MM.1S (cell line): ENCODE measurements at regions not wholly inside any gene's neighbourhood (a gene's known extent, or its start where the extent isn't known, plus 50 kb on each side); places are given as distances from the start of the nearest gene placed in this dataset.

Source experiments
- DNase-seq: peaks from one replicate; pipeline ENCODE4 v3.0.0-alpha.2; 2015
- H2AFZ ChIP-seq: fragments of 300-600 bp; sonication (generic); 2 replicates; pipeline ENCODE4 v1.6.0; 2016; ENCODE audit warnings: antibody characterized with exemption, low read length
- H3F3A ChIP-seq: fragments of 300-600 bp; sonication (generic); 2 replicates; pipeline ENCODE4 v1.6.1; 2016; ENCODE audit warnings: mild to moderate bottlenecking, antibody characterized with exemption, low read length, moderate library complexity, mixed read lengths; ENCODE audit not compliant: insufficient read depth
- H3K27ac ChIP-seq: fragments of 300-600 bp; sonication (generic); 2 replicates; pipeline ENCODE4 v1.5.1; 2016; ENCODE audit warnings: mild to moderate bottlenecking, low read length
- H3K27me3 ChIP-seq: fragments of 300-600 bp; sonication (generic); replicated peaks from 2 replicates; pipeline ENCODE4 v1.6.0; 2016; ENCODE audit warnings: low read length; ENCODE audit not compliant: insufficient read depth
- H3K36me3 ChIP-seq: fragments of 300-600 bp; sonication (generic); replicated peaks from 2 replicates; pipeline ENCODE4 v1.6.1; 2016; ENCODE audit warnings: mild to moderate bottlenecking, low read length, mixed read lengths; ENCODE audit not compliant: insufficient read depth
- H3K4me1 ChIP-seq: fragments of 300-600 bp; sonication (generic); 2 replicates; pipeline ENCODE4 v1.6.1; 2016; ENCODE audit warnings: low read length, mixed read lengths
- H3K4me2 ChIP-seq: fragments of 300-600 bp; sonication (generic); 2 replicates; pipeline ENCODE4 v1.6.0; 2016; ENCODE audit warnings: low read depth, low read length
- H3K4me3 ChIP-seq: fragments of 300-600 bp; sonication (generic); 2 replicates; pipeline ENCODE4 v1.5.1; 2016; ENCODE audit warnings: low read length, mixed read lengths
- H3K79me2 ChIP-seq: fragments of 300-600 bp; sonication (generic); 2 replicates; pipeline ENCODE4 v1.6.1; 2016; ENCODE audit warnings: mixed run types, low read length, mixed read lengths
- H3K9ac ChIP-seq: fragments of 300-600 bp; sonication (generic); 2 replicates; pipeline ENCODE4 v1.6.1; 2016; ENCODE audit warnings: low read length, mixed read lengths
- H3K9me2 ChIP-seq: fragments of 300-600 bp; sonication (generic); replicated peaks from 2 replicates; pipeline ENCODE4 v1.6.1; 2016; ENCODE audit warnings: mild to moderate bottlenecking, low read length, mixed read lengths; ENCODE audit not compliant: insufficient read depth
- H3K9me3 ChIP-seq: fragments of 300-600 bp; sonication (generic); replicated peaks from 2 replicates; pipeline ENCODE4 v1.6.1; 2016; ENCODE audit warnings: mild to moderate bottlenecking, low read length, mixed read lengths; ENCODE audit not compliant: insufficient read depth
- H4K20me1 ChIP-seq: fragments of 300-600 bp; sonication (generic); 2 replicates; pipeline ENCODE4 v1.6.1; 2016; ENCODE audit warnings: mild to moderate bottlenecking, low read length, moderate library complexity, mixed read lengths; ENCODE audit not compliant: insufficient read depth
- CTCF ChIP-seq: fragments of 300-600 bp; sonication (generic); IDR thresholded peaks from 2 replicates; pipeline ENCODE4 v1.5.1; 2016; ENCODE audit warnings: antibody characterized with exemption, low read length, mixed read lengths
- EZH2 ChIP-seq: fragments of 300-600 bp; sonication (generic); optimal IDR thresholded peaks from 2 replicates; pipeline ENCODE3; 2017; ENCODE audit warnings: low read depth, mild to moderate bottlenecking, antibody characterized with exemption, low read length, mixed read lengths
- EZH2phosphoT487 ChIP-seq: fragments of 300-600 bp; sonication (generic); IDR thresholded peaks from 2 replicates; pipeline ENCODE4 v1.6.1; 2018; ENCODE audit warnings: antibody characterized with exemption, low read length

GRCh38 chr13:31469377-31469776 is 269.6 kb downstream of the B3GLCT start:
- no peak for DNase-seq
- no peak overlapping the region for H3K9ac ChIP-seq
- H3K36me3 ChIP-seq = no peaks in the 10 kb centered on the region
- H3K27me3 ChIP-seq = no peaks in the 10 kb centered on the region
- no peak overlapping the region for H3K4me2 ChIP-seq
- no peak for TF ChIP-seq CTCF
- TF ChIP-seq EZH2phosphoT487 = no peak
- TF ChIP-seq EZH2 = no peak
- no peak overlapping the region for H2AFZ ChIP-seq
- no peaks in the 10 kb centered on the region for H3K9me3 ChIP-seq
- no peaks in the 10 kb centered on the region for H3K9me2 ChIP-seq
- no peaks in the 10 kb centered on the region for H4K20me1 ChIP-seq
- H3K27ac ChIP-seq = no peak overlapping the region
- no peaks in the 10 kb centered on the region for H3F3A ChIP-seq
- H3K4me3 ChIP-seq = no peak overlapping the region
- H3K79me2 ChIP-seq = no peaks in the 10 kb centered on the region
- no peaks in the 10 kb centered on the region for H3K4me1 ChIP-seq

- DNase-seq = no peak
- Histone ChIP-seq H3K9me3 (no peaks in the 10 kb centered on the region), H3K27ac (no peak overlapping the region), H3K4me2 (no peak overlapping the region), H3K36me3 (no peaks in the 10 kb centered on the region), H2AFZ (no peak overlapping the region), H4K20me1 (no peaks in the 10 kb centered on the region), H3K4me1 (no peaks in the 10 kb centered on the region), H3K27me3 (no peaks in the 10 kb centered on the region), H3K4me3 (no peak overlapping the region), H3K9ac (no peak overlapping the region), H3K9me2 (no peaks in the 10 kb centered on the region), H3K79me2 (no peaks in the 10 kb centered on the region), H3F3A (no peaks in the 10 kb centered on the region)
- no peak for TF ChIP-seq EZH2
- TF ChIP-seq CTCF = no peak
- no peak for TF ChIP-seq EZH2phosphoT487
Observed at GRCh38 chr13:31476266-31476665, 263.1 kb upstream of the RXFP2 start.

GRCh38 chr13:31476753-31477152 is 262.6 kb upstream of the RXFP2 start:
- Histone ChIP-seq H3F3A (no peaks in the 10 kb centered on the region), H3K4me2 (no peak overlapping the region), H3K27me3 (no peaks in the 10 kb centered on the region), H3K9me2 (no peaks in the 10 kb centered on the region), H3K79me2 (no peaks in the 10 kb centered on the region), H3K27ac (no peak overlapping the region), H3K9me3 (no peaks in the 10 kb centered on the region), H4K20me1 (no peaks in the 10 kb centered on the region), H3K36me3 (no peaks in the 10 kb centered on the region), H3K9ac (no peak overlapping the region), H2AFZ (no peak overlapping the region), H3K4me1 (no peaks in the 10 kb centered on the region), H3K4me3 (no peak overlapping the region)
- DNase-seq = no peak
- no peak for TF ChIP-seq EZH2
- TF ChIP-seq EZH2phosphoT487 = no peak
- no peak for TF ChIP-seq CTCF

- no peaks in the 10 kb centered on the region for H4K20me1 ChIP-seq
- no peak overlapping the region for H3K4me3 ChIP-seq
- no peak overlapping the region for H3K4me2 ChIP-seq
- H3K36me3 ChIP-seq = no peaks in the 10 kb centered on the region
- no peaks in the 10 kb centered on the region for H3K9me3 ChIP-seq
- no peaks in the 10 kb centered on the region for H3F3A ChIP-seq
- H3K9ac ChIP-seq = no peak overlapping the region
- no peaks in the 10 kb centered on the region for H3K79me2 ChIP-seq
- H2AFZ ChIP-seq = no peak overlapping the region
- no peaks in the 10 kb centered on the region for H3K4me1 ChIP-seq
- H3K27me3 ChIP-seq = no peaks in the 10 kb centered on the region
- H3K27ac ChIP-seq = no peak overlapping the region
- DNase-seq = no peak
- no peaks in the 10 kb centered on the region for H3K9me2 ChIP-seq
- no peak for TF ChIP-seq CTCF
Observed at GRCh38 chr13:31477961-31478360, 261.4 kb upstream of the RXFP2 start.
